Activated CD8-positive, alpha-beta memory T cell treated with anti-CD3 and anti-CD28 coated beads, Interleukin-2, amount 10 ng/mL, durations not matched to agents 7 days and 5 days (primary cell): ENCODE measurements at regions not wholly inside any gene's neighbourhood (a gene's known extent, or its start where the extent isn't known, plus 50 kb on each side); places are given as distances from the start of the nearest gene placed in this dataset.

ENCODE experiments used
- ATAC-seq: fragments of 150-1000 bp; cut with Tn5 transposase; one replicate; pipeline ENCODE4 v1.10.0; 2021; ENCODE audit warnings: moderate library complexity
- CTCF ChIA-PET: fragments of 350-600 bp; sonication (Branson Sonifier 250); formaldehyde crosslinking; loops from one replicate; lab custom pipeline; 2021; ENCODE audit warnings: antibody characterized with exemption; lab: Charles Lee
- DNase-seq: peaks from one replicate; pipeline ENCODE4 v3.0.0-alpha.2; 2020
- H3K27ac Mint-ChIP-seq: one replicate; pipeline ENCODE4 v1.8.0; 2021; ENCODE audit warnings: mild to moderate bottlenecking, mixed read lengths
- H3K27me3 Mint-ChIP-seq: one replicate; pipeline ENCODE4 v1.8.0; 2021; ENCODE audit warnings: mixed read lengths
- H3K36me3 Mint-ChIP-seq: one replicate; pipeline ENCODE4 v1.8.0; 2021; ENCODE audit warnings: mild to moderate bottlenecking, mixed read lengths
- H3K4me1 Mint-ChIP-seq: one replicate; pipeline ENCODE4 v1.8.0; 2021; ENCODE audit warnings: mixed read lengths
- H3K4me3 Mint-ChIP-seq: one replicate; pipeline ENCODE4 v1.8.0; 2021; ENCODE audit warnings: mild to moderate bottlenecking, moderate library complexity, mixed read lengths
- H3K9me3 Mint-ChIP-seq: one replicate; pipeline ENCODE4 v1.8.0; 2022; ENCODE audit warnings: low read depth, mixed read lengths

GRCh38 chr11:88402192-88402715 is 64.7 kb upstream of the CTSC start:
- peak overlapping the region; percentile 41 for H3K27ac Mint-ChIP-seq
- H3K36me3 Mint-ChIP-seq = peaks cover 11% of the 10 kb centered on the region
- no peaks in the 10 kb centered on the region for H3K9me3 Mint-ChIP-seq
- no peaks in the 10 kb centered on the region for H3K27me3 Mint-ChIP-seq
- H3K4me3 Mint-ChIP-seq = no peak overlapping the region
- H3K4me1 Mint-ChIP-seq = peaks cover 32% of the 10 kb centered on the region
- ATAC-seq (no peak), DNase-seq (no peak)
- CTCF ChIA-PET = no interaction called here

- DNase-seq (no peak), ATAC-seq (no peak)
- Mint-ChIP-seq H3K4me1 (peaks cover 16% of the 10 kb centered on the region), H3K9me3 (no peaks in the 10 kb centered on the region), H3K36me3 (peaks cover 9% of the 10 kb centered on the region), H3K27ac (no peak overlapping the region), H3K4me3 (no peak overlapping the region), H3K27me3 (no peaks in the 10 kb centered on the region)
- CTCF ChIA-PET = no interaction called here
Observed at GRCh38 chr11:88398791-88399570, 61.4 kb upstream of the CTSC start.

- no peak for DNase-seq
- Mint-ChIP-seq H3K27me3 (no peaks in the 10 kb centered on the region), H3K27ac (no peak overlapping the region), H3K4me3 (no peak overlapping the region), H3K36me3 (peaks cover 9% of the 10 kb centered on the region), H3K4me1 (peaks cover 15% of the 10 kb centered on the region), H3K9me3 (no peaks in the 10 kb centered on the region)
- ATAC-seq = peak; percentile 63
- CTCF ChIA-PET = no interaction called here
Observed at GRCh38 chr11:88398372-88398771, 60.8 kb upstream of the CTSC start.

- Mint-ChIP-seq H3K27me3 (no peaks in the 10 kb centered on the region), H3K36me3 (peaks cover 15% of the 10 kb centered on the region), H3K27ac (no peak overlapping the region), H3K4me1 (no peaks in the 10 kb centered on the region), H3K4me3 (no peak overlapping the region), H3K9me3 (peaks cover 5% of the 10 kb centered on the region)
- CTCF ChIA-PET = interaction anchor here (0.9 kb wide), 1 partner anchor 94 kb away, joined by 3 read pairs; no protein-coding TSS in a partner anchor
- no peak for DNase-seq
- no peak for ATAC-seq
Observed at GRCh38 chr11:88390254-88390653, 52.7 kb upstream of the CTSC start.

- H3K36me3 Mint-ChIP-seq = peaks cover 17% of the 10 kb centered on the region
- CTCF ChIA-PET = interaction anchor here (1.0 kb wide), 1 partner anchor 38 kb away, joined by 3 read pairs; no protein-coding TSS in a partner anchor
Observed at GRCh38 chr11:88387957-88388356, 50.4 kb upstream of the CTSC start.

More at GRCh38 chr11:88387957-88388356, 50.4 kb upstream of the CTSC start:
- Mint-ChIP-seq H3K9me3 (peaks cover 5% of the 10 kb centered on the region), H3K27ac (no peak overlapping the region), H3K4me3 (no peak overlapping the region), H3K4me1 (peaks cover 17% of the 10 kb centered on the region), H3K27me3 (no peaks in the 10 kb centered on the region)
- no peak for ATAC-seq
- DNase-seq = no peak
